Activated CD4-positive, alpha-beta T cell treated with anti-CD3 and anti-CD28 coated beads, Interleukin-2, Interleukin-6, amounts not matched to agents 100 ng/mL and 50 ng/mL, durations not matched to agents 16 hours and 8 hours (primary cell): ENCODE measurements at regions not wholly inside any gene's neighbourhood (a gene's known extent, or its start where the extent isn't known, plus 50 kb on each side); places are given as distances from the start of the nearest gene placed in this dataset.

Experiments
- DNase-seq: peaks from one replicate; pipeline ENCODE4 v3.0.0-alpha.2; 2020

DNA sequence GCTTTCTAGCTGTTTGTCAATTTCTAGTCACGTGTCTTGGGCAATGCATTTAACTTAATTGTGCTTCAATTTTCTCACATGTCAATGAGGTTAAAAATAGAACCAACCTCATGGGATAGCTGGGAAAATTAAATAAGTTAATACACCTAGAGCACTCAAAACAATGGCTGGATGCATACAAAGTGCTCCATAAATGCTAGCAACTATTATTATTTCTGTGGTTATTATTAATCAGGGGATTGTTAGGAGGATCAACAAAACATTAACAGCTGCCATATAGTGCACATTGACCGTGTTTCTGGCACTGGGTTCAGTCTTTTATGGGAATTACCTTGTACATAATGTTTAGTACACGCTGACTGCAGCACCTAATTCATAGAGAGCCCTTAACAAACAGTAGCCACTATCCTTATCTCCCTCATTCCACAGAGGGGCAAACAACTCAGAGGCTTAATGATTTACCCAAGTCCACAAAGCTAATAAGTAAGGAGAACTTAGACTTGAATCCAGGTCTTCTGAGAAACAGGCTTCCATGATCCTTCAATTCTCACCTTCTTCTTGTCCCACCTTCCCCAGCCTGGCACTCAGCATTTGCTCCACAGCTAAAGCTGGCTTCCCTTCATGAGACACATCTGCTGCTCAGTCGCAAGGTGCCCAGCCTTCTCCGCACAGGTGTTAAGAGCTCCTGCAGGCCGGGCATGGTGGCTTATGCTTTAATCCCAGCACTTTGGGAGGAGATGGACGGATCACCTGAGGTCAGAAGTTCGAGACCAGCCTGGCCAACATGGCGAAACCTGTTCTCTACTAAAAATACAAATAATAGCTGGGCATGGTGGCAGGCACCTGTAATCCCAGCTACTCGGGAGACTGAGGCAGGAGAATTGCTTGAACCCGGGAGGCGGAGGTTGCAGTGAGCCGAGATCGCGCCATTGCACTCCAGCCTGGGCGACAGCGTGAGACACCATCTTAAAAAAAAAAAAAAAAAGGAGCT is 137.4 kb upstream of the ABCA1 start:
- DNase-seq: no peak

DNA sequence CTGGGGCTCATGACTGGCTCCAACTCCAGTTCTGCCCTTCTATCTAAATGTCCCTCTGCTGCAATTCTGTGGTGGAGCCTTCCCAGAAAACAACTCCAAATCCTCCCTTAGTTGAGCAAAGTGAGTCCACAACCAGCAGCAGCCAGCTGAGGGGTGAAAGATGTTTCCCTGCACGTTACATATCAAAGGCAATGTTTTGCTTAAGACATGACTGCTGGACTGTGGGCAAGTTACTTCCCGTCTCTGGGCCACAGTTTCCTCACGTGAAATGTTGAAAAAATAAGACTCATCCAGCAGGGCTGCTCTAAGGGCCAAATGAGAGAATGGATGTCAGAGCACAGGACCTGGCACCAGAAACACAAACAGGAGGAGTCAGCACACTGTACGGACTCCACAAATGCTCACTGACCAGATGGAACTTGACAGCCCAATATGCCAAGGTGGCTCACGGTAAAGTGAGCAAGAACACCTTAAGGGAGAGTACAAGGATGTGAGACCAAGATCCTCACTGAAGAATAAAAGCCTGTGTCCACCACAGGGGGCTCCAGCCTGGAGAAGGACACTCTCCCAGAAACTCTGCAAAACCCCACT is 138.4 kb upstream of the ABCA1 start:
- DNase-seq: no peak

DNA sequence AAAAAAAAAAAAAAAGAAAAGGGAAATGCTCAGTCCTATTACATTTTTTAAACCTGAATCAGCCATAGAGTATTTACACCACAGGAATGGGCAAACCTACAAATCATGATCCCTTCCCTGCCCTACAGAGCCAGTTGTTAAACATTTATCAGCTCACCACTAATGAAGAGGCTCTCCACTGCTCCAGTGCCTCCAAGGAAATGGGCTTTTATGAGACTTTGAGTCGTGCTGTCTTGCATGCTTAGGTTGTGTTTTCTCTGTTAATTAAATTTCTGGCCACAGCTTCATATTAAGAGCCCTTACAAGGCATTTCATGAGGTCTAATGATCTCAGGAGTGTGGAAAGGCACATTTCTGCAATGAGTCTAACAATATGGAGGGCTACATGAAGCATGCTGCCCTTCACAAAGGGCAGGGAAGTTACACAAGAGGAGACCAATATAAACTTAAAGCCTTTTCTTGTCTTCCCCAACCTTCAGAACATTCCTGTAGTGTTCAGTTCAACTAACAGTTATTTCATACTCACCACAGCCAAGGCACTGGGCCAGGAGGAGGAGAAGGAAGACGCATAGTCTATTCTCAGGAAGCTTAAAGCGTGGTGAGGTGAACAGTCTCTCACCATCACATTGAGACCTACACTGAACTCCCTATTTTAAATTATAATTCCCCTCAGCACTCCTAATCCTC is 140.1 kb upstream of the ABCA1 start:
- no peak for DNase-seq

DNA sequence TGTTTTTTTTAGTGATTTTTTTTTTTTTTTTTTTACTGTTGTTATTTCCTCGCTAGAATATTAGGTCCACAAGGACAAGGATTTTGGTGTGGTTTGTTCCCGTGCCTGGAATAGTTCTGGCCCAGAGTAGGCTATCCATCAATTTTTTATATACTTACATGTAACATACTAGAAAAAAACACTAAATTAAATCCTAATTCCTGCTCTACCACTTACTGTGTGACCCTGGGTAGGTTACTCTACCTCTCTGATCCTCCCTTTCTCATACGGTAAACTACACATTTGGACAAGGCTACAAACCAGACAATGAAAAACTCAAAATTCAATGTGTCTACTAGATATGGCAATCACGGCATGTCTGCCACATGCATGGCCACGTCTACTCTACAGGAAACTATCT is 141.3 kb upstream of the ABCA1 start:
- DNase-seq: no peak

DNA sequence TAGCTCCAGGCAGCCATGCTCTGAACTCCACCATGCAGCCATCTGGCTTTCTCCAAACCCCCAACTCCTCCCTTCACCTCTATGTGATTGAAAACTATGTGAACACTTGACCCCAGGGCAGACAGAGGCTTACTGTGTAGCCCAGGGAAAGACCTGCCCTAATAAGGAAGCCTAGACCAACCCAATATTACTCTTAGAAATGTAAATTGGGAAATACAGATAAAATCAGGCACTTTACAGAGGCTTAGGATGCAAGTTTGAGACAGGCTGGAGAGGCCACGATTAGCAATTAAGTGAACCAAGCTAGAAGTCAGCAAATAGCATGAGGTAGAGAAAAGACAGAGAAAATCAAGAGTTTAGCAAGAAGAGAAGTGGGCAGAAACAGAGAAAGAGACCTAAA is 141.7 kb upstream of the ABCA1 start:
- DNase-seq: no peak

DNA sequence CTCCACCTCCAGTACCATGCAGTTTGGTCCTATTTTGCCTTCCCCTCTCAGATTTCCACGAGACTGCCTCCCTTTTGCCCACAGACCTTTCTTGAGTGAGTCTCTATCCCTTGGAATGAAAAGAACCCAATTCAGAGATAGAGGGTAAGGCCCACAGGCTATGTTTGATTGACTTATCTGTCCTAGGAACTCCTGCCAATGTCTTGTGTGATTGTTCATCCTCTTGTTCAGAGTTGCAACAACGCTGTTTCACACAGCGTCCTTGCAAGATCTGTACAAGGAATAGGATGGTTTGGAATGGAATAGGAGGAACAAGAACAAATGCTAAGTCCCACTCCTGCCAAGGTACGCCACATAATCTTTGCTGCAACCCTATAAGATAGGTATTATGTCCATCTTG is 142.2 kb upstream of the ABCA1 start:
- no peak for DNase-seq

DNA sequence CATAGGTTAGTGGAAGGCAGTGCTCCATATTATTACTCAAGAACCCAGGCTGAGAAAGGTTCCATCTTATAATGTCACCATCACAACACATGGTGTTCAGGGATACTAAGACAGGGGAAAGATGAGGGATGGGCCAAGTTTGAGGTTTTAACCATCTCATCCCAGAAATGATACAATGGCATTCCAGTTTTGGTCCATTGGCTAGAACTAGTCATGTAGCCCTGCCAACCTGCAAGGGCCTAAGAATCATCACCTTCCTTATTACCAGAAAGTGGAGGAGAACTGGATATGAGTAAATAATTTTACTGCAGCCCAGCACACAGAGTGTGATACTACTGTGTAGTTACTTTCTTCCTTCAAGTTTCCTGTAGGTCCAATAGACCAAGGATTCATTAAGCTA is 144.5 kb upstream of the ABCA1 start:
- DNase-seq: no peak

DNA sequence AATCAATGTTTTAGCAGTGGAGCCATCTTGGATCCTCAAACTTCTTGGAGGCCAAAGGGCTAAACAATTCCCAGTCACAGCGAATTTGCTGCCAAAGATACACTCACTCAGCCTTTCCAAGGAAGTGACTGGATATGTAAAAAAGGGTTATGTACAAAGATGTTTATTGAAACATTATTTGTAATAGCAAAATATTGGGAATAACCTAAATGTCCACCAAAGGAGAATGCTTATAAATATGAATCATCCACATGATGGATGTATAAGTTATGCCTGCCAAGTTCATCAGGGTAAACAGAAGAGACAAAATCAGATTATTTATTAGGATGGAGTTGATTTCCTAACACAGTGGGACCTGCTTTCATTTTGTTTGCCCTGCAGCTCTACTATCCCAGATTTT is 145.2 kb upstream of the ABCA1 start:
- no peak for DNase-seq

GRCh38 chr9:105074491-105074890 is 146.5 kb upstream of the ABCA1 start:
- DNase-seq: no peak

DNA sequence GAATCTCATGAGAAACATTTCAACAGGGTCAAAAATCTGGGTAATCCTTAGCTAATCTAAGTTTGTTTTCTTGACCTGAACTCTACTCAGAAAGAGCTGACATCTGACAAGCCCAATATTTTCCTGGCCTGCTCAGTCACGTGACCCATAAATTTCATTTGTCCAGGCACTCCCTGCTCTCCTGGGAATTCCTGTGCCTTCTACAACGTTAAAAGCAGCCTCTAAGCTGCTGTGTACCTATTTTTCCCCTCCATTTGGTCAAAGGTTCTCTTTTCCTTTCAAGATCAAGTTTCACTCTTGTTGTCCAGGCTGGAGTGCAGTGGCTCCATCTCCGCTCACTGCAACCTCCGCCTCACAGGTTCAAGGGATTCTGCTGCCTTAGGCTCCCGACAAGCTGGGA is 148.8 kb upstream of the ABCA1 start:
- DNase-seq: no peak

DNA sequence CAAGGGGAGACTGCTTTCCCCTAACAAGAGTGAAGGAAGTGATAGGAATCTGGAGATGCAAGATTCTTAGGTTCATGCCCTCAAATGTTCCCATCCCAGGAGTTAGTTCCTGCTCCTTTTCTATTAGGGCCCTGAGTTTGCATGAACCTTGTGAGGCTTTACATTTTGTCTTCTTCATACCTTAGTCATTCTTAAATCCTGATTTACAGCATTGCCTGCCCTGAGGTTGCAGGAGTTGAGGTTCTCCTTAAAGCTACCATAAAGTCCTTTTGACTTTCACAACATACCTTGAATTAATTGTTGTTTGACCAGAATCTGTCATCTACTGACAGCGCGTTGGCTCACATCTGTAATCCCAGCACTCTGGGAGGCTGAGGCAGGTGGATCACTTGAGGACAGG is 151.5 kb upstream of the ABCA1 start:
- DNase-seq: no peak

DNA sequence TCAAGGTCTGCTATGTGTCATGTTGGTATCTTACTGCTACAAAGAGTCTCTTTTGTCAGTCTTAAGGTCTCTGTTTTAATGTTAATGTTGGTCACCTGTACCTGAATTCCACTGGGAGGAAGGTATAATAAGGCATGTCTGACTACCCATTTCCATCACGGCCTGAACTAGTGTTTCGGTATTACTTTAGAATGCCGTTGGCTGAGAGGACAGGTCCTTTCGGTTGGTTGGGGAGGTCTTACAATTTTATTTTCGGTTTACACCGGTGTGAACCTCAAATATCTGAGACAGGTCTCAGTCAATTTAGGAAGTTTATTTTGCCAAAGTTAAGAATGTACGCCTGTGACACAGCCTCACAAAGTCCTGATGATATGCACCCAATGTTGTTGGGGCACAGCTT is 154.9 kb upstream of the ABCA1 start:
- no peak for DNase-seq

DNA sequence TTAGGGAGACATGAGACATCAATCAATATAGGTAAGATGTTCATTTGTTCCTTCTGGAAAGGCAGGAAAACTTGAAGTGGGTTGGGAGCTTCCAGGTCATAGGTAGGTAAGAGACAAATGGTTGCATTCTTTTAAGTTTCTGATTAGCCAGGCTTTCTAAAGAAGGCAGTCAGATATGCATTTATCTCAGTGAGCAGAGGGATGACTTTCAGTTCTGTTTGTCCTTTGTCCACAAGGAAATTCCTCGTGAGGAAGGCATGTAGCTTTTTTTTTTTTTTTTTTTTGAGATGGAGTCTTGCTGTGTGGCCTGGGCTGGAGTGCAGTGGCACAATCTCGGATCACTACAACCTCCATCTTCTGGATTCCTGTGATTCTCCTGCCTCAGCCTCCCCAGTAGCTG is 155.3 kb upstream of the ABCA1 start:
- DNase-seq: no peak

- no peak for DNase-seq
These were observed 156.2 kb upstream of the SLC44A1 start for GRCh38 chr9:105087910-105088898.

DNA sequence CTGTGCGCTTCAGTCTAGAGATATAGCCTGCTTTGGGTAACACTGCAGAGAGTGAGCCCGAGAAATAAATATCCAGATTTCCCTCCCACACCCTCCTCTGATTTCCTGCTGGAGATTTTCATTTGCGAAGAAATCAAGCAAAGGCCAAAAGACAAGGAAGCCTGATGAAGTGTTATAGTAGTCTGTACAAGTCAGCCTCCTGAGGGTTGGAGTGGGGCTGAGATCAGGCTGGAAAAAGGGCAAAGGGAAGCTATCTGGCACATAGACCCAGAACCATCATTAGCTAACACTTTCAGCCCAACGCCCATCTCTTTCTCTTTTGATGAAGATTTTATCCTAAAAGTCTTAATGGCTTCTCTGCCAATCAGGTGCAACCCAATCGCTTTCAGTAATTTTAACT is 154.6 kb upstream of the SLC44A1 start:
- no peak for DNase-seq

DNA sequence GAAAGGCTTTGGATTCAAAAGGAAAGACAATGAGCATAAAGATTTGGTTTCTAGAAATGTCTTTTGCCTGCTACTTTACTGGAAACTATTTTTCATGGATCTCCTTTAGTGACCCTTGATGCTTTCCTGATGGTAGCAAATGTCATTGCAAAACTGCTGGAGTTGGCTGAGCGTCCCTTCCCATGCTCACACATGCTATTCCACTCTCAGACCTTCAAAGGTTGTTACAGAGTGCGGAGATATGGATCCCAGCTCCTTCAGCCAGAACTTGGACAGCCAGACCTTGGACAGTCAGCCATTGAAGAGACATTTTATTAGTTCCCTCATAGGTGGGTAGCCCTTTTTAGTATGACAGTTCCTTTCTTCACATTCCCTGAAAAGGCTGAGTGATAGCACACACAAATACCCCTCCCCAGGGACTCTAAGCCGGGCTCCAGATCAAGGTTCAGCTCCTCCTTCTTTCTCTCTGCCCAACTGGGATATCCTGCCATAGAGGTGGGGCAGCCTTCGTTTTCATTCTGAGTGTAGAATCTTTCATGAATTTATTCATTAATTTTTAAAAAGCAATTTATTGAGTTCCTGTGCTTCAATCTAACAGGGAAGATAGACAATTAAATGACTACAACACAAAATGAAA is 153.3 kb upstream of the SLC44A1 start:
- DNase-seq: no peak

DNA sequence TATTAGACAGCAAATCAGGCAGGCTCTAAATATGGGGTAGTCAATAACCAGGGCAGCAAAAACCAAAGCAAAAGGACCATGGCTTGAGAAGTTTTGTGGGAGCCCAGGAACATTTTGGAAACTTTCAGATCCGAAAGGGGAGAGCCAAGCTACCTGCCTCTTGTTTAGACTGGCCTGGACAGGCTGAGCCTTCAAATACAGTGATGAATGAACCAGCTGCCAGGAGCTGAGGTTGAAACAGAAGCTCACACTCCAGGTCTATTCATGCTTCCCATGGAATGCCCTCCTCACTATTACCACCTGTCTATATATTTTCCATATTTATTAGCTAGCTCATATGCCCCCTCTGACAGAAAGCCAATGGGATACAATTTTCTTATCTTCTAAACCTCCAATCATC is 150.8 kb upstream of the SLC44A1 start:
- no peak for DNase-seq

DNA sequence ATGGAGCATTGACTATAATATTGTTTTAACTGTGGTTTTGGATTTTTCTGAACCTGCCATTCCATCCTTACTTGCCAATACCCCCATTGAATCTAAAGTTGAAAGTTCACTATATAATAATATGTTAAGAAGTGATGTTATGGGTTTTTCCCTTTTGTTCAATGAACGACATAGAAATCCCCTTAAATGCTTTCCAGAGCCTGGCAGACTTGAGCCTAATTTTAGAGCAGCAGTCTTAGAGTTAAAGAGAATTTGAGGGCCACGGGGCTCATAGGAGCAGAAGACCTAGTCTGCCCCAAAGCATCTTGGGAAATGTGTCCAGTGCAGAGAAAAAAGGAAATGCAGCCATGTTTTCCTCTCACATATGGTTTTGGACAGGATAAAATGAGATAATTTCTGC is 146.1 kb upstream of the SLC44A1 start:
- no peak for DNase-seq

- no peak for DNase-seq
These were observed 140.7 kb upstream of the SLC44A1 start for GRCh38 chr9:105103776-105104175.

- peak; percentile 7 for DNase-seq
These were observed 130.1 kb upstream of the SLC44A1 start for GRCh38 chr9:105114318-105114717.

DNA sequence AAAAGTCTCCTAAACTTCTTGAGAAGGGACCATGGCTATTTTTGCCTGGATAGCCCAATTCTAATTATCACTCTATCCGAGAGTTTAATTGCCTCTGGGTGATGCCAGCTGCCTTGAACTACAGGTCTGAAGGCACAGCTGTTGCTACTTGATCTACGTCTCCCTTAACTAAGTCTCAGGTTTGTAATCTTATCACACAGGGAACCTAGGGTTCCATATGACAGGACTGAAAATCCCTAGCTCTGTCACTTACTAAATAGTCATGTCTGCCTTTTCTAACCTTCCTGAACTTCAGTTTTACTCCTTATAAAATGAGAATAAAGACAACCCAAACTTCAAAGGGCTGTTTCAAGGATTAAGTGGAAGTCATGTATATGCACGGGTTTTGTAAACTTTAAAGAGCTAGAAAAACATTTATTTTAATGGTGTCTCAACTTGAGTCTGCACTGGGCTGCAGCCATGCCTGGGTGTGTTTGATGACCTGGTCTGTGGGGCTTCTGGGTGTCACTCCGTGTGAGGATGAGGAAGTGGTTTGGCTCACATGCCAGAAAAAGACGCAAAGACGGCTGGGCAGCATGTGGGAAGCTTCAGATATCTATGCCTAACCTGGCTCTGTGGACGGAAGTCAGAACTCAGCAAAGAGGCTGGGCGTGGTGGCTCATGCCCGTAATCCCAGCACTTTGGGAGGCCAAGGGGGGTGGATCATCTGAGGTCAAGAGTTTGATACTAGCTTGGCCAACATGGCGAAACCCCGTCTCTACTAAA is 129.3 kb upstream of the SLC44A1 start:
- peak; percentile 28 for DNase-seq
